Loucy (cell line): ENCODE measurements at regions not wholly inside any gene's neighbourhood (a gene's known extent, or its start where the extent isn't known, plus 50 kb on each side); places are given as distances from the start of the nearest gene placed in this dataset.

ENCODE experiments used
- EZH2phosphoT487 ChIP-seq: fragments of 200-600 bp; IDR thresholded peaks from 2 replicates; pipeline ENCODE4 v1.6.1; 2018; ENCODE audit warnings: antibody characterized with exemption, mild to moderate bottlenecking, moderate library complexity, borderline replicate concordance
- TF ChIP-seq, protein P1 (sequence below): fragments of 200-600 bp; sonication (generic); conservative IDR thresholded peaks from 2 replicates; pipeline ENCODE4 v1.5.1; 2014; ENCODE audit warnings: mild to moderate bottlenecking, antibody characterized with exemption, low read length

DNA sequence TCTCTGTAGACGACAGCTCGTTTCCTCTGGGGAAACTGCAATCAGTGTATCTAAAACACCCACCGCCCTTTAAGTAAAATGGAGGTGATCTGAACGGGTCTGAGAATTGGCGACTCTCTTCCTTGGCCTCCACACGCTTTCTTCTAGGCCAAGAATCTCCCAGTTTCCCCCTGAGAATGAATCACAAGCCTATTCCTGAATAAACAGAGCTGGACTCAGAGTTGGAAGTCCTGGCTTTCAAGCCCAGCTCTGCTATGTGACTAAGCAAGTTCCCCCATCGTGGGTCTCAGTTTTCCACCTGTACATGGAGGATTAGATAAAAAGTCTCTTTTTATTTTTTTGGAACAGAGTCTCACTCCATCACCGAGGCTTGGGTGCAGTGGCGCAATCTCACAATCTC lies 200.4 kb downstream of the MN1 start:
- TF ChIP-seq, protein P1, sequence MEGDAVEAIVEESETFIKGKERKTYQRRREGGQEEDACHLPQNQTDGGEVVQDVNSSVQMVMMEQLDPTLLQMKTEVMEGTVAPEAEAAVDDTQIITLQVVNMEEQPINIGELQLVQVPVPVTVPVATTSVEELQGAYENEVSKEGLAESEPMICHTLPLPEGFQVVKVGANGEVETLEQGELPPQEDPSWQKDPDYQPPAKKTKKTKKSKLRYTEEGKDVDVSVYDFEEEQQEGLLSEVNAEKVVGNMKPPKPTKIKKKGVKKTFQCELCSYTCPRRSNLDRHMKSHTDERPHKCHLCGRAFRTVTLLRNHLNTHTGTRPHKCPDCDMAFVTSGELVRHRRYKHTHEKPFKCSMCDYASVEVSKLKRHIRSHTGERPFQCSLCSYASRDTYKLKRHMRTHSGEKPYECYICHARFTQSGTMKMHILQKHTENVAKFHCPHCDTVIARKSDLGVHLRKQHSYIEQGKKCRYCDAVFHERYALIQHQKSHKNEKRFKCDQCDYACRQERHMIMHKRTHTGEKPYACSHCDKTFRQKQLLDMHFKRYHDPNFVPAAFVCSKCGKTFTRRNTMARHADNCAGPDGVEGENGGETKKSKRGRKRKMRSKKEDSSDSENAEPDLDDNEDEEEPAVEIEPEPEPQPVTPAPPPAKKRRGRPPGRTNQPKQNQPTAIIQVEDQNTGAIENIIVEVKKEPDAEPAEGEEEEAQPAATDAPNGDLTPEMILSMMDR, result no peak
- no peak for TF ChIP-seq EZH2phosphoT487
